ENCODE measurements at regions not wholly inside any gene's neighbourhood (a gene's known extent, or its start where the extent isn't known, plus 50 kb on each side); places are given as distances from the start of the nearest gene placed in this dataset.

- TF ChIP-seq CTCF (conservative IDR thresholded peaks at IDR 0.05 in 1 of 2, IDR thresholded peaks at IDR 0.05 in 1 of 2; ENCODE audit: extremely low read depth in 1 of 2, insufficient read depth in 1 of 2, low read depth in 1 of 2, low read length in 2 of 2) (no peak), EZH2 (IDR thresholded peaks at IDR 0.05; ENCODE audit: borderline replicate concordance, low read length) (no peak)
Measured at GRCh38 chr2:67658820-67659219, 261.7 kb downstream of the ETAA1 start.
